ENCODE measurements at regions not wholly inside any gene's neighbourhood (a gene's known extent, or its start where the extent isn't known, plus 50 kb on each side); places are given as distances from the start of the nearest gene placed in this dataset.

DNA sequence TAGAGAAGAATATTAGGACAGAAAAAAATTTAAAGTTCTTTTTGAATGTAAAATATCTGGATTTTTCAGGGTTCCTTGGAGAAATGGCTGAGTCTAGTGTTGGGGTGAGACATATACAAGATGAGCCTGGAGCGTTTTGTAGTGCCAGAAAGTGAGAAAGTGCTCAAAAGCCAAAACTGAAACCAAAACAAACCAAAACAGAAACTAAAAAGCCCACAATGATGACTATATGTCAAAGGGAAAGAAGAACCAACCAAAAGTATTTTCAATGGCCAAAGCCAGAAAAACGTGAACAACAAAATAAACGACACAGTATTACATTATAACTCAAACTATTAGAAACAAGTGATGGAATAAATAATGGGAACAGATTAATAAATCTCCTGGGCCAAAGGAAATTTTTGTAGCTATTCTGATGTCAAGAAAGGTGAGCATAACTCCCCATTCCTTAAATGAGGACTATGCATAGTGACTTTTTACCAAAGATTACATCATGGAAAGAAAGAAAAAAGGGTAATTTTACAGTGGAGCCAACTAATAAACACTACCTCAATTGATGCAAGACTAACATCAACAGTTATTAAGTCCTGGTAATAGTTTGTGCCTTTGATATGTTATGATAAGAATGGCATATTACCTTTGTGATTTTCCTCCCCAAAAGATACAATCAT, 1137.6 kb downstream of the C4orf33 start:
- no peak for DNase-seq

DNA sequence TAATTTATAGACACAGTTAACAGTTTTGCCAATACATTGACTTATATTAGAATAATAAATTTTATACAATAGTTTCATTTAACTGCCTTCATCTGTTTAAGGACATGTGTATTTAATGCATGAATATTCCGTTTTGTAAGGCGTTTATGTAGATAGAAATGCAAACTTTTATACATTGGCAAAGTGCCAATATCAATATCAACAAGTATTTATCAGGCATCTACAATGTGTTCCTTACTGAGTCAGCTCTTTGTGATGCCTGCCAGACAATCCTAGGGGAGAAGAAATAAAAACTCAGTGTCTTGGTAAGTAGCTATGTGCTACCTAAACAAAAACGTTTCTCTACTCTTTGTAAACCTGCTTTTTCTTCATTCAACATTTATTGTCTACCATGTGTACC, 1142.2 kb downstream of the C4orf33 start:
- no peak for DNase-seq

DNA sequence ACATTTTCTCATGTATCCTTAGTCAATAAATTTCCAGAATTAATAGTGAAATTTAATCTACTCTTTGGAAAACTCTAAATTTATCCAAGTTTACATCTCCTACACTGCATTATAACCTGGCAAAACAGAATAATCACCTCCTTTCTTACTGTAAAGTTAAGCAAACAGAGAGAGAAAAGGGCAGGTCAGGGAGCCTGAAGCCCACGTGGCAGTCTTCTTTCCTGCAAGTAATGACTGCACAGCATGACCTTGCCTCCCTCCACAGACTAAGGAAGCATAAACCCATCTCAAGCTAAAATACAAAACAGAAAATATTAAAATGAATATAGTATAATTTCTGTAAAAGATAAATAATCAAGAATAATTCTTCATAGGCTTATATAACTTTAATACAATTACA, 1153.0 kb downstream of the C4orf33 start:
- no peak for DNase-seq

DNA sequence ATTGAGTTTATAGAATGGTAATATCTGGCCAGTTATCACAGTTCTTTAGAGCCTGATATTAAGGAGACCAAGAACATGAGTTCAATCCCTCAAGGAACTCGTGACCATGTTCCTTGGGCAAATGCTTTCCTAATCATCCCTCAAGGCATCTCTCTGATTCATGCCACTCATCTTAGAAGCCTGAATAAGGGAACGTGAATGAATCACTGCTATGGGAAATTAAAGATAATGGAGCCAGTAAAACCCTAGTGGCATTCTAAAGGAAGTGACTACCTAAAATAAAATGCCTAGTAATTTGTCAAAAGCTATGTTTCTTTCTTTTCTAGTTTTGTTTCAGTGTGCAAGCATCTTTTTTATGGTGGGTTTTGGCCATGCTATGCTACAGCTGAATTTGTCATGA, 1161.3 kb downstream of the C4orf33 start:
- DNase-seq: no peak

DNA sequence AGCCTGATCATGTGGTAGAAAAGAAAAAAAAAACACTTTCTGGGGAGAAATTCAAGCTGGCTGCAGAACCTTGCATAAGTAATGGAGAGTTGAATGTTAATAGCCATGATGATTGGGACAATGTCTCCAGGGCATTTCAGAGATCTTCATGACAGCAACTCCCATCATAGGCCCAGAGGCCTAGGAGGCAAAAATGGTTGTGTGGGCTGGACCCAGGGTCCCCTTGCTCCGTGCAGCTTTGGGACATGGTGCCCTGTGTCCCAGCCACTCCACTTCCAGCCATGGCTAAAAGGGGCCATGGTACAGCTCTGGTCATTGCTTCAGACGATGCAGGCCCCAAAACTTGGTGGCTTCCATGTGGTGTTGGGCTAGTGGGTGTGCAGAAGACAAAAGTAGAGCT, 1170.9 kb downstream of the C4orf33 start:
- DNase-seq: no peak

DNA sequence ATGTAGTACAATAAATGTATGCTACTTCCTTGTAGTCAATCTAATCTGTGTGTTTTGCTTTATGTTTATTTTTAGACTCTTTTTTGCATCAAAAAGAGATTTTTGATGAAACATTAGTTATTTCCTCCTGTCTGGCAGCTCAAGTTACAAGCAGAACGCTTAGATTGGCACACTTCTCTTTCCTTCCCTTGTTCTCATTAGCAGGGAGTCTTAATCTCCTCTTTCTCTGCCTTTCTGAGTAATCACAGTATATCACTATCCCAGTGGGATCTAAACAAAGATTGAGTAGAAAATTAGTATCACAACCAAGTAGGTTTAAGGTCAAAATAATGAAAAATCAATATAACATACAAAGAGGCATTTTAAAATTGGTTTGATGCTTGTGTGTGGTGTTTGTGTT, 1192.6 kb downstream of the C4orf33 start:
- no peak for DNase-seq

DNA sequence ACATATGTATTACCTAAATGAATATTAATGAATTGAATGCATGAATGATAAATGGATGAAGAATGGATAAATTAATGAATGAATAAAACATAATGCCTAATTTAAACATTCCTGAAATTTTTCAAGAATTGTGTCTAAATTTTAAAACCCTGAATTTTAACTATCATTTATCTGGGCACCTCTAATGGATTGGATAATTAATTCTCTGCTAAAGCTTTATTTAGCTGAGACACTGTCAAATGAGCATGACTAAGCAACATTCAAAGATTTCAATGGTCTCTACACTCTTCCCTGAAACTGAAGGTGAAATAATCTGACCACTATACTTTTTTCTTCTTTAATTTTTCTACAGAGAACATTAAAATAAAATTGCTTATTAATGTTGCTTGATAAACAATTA, 1197.7 kb downstream of the C4orf33 start:
- no peak for DNase-seq

DNA sequence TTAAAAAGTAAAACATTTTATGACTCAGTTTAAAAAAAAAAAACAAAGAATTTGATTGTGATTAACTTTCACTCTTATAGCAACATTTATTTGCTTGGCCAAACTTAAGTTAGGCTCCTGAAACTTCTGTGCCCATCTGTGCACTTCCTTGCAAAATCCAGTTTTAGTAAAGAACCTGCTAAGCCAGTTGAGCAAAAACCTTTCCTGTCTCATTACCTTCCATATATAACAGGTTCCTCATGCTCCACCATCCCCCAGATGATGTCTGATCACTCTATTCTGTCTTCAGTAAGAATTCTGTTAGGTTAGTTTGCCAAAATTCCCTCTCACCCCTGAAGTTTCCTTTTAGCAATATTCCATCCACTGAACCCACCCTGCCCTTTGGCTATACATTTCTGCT, 1200.5 kb downstream of the C4orf33 start:
- DNase-seq: no peak

DNA sequence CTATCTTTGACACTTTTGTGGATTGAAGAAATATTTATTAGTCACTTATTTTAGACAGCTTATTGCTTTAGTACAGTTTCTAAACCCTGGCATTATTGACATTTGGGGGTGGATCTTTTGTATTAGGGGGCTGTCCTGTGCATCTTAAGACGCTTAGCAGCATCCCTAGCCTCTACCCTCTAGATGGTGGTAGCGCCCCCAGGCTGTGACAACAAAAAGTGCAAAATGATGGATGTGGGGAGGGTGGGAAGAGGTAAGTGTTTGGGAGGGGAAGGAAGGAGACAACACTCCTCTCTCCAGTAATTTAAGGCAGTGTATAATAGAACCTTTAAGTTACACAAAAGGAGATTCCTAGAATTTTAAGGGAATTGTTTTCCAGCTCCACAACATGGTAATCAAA, 1210.6 kb downstream of the C4orf33 start:
- DNase-seq: no peak

DNA sequence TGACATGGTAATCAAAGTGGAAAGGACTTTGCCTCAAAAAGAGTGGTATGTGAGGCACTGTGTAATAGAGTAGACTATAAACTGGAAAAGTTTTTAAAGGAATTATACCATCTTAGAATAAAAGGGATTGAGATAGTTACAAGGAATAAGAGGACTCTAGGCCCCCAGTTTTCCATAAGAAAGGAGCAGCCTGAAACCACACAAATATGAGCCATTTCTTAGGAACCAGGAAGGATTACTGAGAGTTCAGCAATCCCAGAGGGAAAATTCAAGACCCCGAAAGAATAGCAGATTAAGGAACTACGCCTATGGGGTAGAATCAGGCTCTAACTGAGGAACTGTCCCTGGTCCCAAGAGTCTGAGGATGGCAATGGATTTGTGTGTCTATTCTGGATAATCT, 1213.3 kb downstream of the C4orf33 start:
- DNase-seq: no peak

DNA sequence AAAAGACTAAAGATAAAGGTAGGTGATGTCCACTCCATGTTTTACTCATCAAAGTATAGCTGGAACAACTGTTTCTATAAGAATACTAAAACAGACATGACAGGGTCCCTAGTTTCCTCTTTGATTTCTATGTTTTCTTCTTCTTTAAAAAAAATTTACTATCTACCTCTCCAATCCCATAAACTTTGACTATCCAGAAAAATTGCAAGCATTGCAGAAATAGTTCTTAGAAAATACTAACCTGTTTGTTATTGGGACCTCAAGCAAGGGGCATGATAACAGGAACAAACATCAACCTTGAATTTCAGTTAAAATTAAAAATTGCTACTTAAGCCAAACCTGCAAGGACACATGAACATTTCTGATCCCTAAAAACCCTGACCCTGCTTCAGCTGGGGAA, 1226.5 kb downstream of the C4orf33 start:
- no peak for DNase-seq

DNA sequence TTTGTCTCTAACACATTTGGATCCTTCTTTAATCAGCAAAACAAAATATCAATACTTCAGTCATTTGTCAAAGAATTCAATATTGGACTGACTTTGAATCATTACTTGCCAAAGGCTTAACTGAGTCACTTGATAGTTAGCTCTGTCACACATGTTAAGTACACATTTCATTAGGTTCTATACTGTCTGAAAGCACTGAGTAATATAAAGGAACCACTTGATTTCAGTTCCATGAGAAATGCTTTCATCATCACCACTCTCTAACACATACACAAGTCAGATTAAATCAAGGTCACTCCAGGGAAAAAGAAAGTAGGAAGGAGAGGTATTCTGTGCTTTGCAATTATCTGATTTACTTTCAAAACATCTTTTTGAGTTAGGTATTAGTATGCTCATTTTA, 1233.1 kb downstream of the C4orf33 start:
- no peak for DNase-seq

DNA sequence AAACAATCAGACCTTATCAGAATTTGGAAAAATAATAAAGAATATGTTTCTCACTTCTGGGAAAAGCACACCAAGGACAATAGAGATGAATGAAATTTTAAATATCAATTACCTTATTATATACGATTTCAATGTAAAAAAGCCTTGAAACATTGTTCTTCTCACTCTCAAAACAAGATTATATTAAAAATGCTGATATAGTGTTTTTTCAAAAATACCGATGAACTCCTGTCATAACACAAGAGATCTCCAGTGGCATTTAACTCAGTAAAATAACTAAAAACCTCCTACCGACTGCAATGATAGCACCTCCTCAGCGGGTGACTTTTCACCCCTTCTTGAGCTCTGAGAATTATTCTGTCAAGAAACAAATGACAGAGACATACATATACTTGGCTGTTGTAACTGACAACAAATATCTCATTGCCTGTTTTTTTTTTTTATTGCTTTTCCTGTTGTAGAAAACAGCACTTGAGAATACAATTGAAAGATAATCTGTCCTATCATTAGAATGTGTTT, 1237.3 kb downstream of the C4orf33 start:
- DNase-seq: no peak

DNA sequence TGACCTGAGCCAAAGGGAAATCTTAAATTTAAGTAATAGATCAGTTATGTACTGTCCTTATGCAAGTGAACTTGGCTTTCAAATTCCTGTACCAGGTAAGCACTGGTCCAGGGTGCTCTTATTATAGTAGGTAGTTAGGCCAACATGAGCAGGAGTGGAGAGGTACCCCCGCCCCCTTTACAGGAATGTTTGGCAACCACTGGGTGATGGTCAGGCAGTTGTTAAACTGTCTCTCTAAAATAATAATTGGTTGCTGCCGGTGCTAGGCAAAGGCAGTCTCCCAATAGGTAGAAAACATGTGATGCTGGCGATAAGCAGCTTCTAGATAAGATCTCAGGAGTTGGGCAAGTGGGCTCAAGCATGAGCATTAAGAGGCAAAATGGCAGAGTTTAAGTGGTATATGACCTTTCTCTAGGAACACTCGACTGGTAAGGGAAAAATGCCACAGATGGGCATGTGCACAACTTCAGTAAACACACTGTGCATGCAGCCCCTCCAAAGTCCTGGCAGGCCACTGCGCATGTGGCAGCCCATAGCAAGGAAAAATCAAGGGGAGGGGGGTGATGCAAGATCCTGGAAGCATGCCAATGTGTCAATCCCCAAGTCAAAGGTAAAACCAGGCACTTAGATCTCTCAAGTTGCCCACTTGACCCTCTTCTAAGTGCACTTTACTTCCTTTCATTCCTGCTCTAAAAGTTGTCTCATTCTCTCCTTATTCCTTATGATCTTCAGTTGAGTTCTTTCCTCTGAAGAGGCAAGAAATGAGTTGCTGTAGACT, 1239.7 kb downstream of the C4orf33 start:
- DNase-seq: no peak

DNA sequence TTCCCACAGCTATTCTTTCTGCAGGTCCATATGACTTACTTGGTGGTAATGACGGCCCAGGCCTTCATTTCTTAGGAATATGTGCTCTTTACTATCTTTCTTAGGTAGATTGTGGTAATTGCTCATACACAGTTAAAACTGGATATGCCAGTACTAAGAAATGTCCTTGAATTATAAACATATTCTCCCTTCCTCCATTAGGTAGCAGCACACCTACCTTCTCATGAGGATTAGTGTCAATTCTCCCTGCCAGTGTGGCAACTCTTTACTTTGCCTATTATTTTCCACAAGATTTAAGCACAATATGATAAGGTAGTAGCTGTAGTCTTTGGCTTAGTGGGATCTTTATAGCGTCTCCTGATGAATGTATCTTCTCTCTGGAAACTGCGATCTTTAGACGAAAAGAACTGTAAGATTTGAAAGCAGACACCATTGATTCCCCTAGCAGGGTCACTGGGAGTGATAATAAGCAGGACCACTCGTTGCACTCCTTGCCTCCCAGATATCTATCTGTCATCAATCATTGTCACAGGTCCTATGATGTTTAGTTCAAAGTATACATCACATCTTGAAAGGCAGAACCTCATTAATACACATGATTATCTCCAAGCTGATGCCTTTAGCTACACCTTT, 1240.7 kb downstream of the C4orf33 start:
- peak; percentile 3 for DNase-seq

DNA sequence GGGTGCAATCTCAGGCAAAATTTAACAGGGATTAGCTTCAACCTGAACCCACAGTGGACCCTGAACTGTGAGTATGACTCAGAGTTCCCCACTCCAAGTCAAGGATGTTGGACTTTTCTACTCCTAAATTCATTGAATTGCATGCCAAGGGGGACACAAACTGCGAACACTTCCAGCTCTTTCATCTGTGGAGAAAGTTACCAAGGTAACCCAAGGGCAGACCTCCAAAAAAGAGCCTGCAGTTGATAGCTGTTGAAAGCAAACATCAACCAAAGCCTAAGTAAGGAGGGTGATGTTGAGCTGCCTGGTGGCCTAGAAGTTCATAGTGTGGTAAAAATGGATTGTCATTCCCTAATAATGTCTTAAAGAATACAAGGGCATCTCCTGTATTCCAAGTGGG, 1242.9 kb downstream of the C4orf33 start:
- DNase-seq: no peak

DNA sequence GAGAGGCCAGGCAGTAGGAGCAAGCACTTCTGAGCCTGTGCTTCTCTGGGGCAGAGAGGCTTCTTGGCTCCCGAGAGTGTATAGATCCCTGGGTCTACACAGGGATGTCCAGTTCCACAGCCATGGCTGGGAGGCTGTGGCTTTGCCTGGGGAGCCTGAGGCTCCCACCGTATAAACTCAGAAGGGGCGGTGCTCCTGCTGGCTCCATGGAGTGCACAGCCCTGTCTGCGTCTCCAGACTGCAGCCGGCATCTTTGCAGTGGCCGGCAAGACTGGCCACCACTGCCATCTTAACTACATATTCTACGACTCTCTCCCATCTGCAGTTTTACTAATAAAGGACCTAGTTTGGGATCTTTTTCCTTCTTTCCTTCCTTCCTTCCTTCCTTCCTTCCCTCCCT, 1253.8 kb downstream of the C4orf33 start:
- DNase-seq: no peak

DNA sequence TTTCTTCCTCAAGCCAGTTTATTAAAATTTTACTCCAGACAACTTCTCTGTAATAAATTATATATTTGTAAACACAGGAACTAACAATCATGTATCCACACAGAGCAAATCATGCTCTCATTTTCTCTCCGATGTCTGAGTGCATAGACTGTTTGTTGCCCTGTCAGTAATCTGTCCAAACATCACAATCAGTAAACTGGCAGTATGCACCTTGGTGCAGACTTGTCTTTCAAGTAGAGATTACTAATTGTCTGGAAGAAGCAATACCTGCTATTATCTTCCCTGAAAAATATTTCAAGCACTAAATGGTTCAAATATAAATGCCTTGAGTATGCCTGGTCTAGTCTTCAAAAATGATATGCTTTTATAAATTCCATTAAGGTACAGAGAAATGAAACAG, 1260.9 kb downstream of the C4orf33 start:
- DNase-seq: no peak

DNA sequence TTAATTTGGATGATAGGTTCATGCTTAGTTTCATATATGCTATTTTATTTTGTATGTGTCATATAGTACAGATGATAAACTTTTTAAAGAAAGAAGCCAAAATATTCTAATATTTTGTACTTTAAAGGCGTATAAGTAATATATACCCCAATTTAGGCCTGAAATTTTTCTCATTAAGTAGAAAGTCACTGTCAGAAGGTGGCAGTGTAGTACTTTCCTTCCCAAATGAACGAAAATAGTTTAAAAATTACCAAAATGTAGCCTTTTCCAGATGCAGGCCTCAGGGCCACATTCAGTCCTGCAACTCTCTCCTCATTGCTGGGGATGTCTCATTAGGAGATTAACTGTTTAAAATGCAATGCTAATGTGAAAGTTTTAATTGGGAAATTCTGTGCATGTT, 1263.6 kb downstream of the C4orf33 start:
- DNase-seq: no peak

DNA sequence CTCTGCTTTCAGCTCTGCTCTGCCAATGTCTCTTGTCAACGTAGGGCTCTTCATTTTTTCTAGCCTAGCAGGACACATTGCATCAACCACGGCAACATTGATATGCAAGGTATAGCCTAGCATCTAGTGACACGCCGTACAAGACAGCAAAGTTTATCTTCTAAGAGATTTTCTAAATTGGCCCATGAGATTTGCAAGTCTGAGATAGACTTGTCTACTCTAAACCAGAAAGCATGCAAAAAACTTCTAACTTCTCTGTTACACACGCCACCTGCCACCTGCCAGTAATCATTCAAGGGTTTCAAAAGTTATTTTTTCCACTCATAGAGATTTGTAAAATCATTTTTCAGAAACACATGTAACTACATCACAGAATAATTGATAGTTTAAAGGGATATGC, 1265.7 kb downstream of the C4orf33 start:
- no peak for DNase-seq

DNA sequence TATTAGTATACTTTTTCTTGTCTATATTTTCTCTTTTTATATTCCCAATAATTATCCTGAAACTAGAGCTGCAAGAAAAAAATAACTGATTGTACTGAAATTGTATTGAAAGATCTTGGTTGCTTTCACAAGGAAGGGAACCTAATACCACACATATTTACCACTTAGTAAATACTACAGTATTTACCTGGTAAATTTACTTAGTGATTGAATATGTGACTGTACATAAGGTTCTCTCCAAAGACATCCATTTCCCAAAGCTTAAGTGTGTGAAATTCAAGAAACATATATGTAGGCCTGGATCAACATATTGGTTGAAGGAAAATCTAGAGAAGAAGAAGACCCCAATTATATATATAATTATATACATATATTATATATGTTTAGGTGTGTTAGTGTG, 1272.7 kb downstream of the C4orf33 start:
- no peak for DNase-seq

DNA sequence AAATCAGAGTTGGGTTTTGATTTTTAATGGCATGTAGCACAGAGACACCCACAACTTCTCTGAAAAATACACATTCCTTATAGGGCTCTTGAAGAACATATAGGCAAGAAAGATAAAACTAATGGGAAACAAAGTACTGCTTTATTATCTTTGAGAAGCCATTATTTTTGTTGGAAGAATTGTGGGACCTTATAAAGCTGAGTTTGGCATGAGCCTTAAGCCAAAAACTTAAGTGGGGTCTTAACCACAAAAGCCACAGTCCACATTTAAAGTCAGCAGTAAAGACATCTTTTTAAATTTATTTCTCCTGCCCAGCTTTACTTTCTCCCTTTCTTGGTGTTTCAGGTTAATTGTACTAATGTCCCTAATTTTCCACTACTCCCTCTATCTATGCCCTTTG, 1297.3 kb downstream of the C4orf33 start:
- no peak for DNase-seq

DNA sequence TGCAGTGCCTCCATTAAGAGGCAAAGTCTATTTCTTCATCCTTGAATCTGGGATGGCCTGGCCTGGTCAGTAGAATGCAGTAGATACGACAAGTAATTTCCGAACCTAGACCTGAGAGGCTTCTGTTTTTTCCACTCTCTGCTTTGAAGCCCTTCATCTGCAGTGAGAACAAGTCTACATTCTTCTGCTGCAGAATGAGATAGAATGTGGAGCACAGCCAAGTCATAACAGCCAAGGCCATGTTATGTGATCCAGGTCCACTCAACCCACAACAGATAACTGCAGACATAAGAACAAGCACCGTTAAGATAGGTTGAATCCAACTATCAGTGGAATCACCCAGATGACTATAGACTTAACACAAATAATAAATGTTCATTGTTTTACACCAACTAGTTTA, 1297.7 kb downstream of the C4orf33 start:
- no peak for DNase-seq

DNA sequence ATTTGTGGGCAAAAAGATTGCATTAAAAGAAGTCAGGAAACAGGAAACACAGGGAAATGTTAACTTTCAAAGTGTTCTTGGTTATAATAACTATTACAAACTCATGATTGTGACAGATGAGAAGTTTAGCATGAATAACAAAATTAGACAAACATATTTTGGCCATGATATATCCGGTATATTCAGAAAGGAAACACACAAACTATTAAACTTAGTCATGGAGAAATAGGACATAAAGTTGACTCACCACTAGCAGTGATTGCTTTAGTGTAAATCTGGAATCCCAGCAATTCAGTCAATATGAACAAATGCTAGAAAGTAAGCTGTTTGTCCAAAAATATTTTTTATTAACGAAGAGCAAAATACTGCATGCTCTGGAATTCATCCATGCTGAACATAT, 1299.9 kb downstream of the C4orf33 start:
- no peak for DNase-seq

Data from COR-L47 (cell line).